Neural cell (in vitro differentiated cells): ENCODE measurements at regions not wholly inside any gene's neighbourhood (a gene's known extent, or its start where the extent isn't known, plus 50 kb on each side); places are given as distances from the start of the nearest gene placed in this dataset.

Experiments used
- H2AFZ ChIP-seq: fragments of 200-600, 300-800 bp; sonication (generic), shearing (Covaris generic); 2 replicates; pipeline ENCODE4 v1.6.0; 2014; ENCODE audit warnings: low read depth, mild to moderate bottlenecking, antibody characterized with exemption, low read length, moderate library complexity
- H3F3A ChIP-seq: fragments of 200-600 bp; shearing (Covaris generic); 2 replicates; pipeline ENCODE4 v1.6.1; 2016; ENCODE audit warnings: mild to moderate bottlenecking, moderate library complexity, mixed read lengths, antibody characterized with exemption, low read length; ENCODE audit not compliant: insufficient read depth, poor library complexity, severe bottlenecking
- H3K27ac ChIP-seq: fragments of 200-600, 300-800 bp; sonication (generic), shearing (Covaris generic); 2 replicates; pipeline ENCODE4 v1.5.1; 2014; ENCODE audit warnings: mild to moderate bottlenecking, low read length, moderate library complexity
- H3K27me3 ChIP-seq: fragments of 300-800, 200-600 bp; sonication (generic), shearing (Covaris generic); 2 replicates; pipeline ENCODE4 v1.6.0; 2014; ENCODE audit warnings: mild to moderate bottlenecking, low read depth, low read length, moderate library complexity; ENCODE audit not compliant: insufficient read depth
- H3K36me3 ChIP-seq: fragments of 300-800, 200-600 bp; sonication (generic), shearing (Covaris generic); 2 replicates; pipeline ENCODE4 v1.5.1; 2014; ENCODE audit warnings: mild to moderate bottlenecking, antibody characterized with exemption, low read length, moderate library complexity; ENCODE audit not compliant: insufficient read depth
- H3K4me2 ChIP-seq: fragments of 300-800, 200-600 bp; sonication (generic), shearing (Covaris generic); 2 replicates; pipeline ENCODE4 v1.6.0; 2014; ENCODE audit warnings: mild to moderate bottlenecking, low read length
- H3K4me3 ChIP-seq: fragments of 300-800, 200-600 bp; sonication (generic), shearing (Covaris generic); 2 replicates; pipeline ENCODE4 v1.5.1; 2014; ENCODE audit warnings: mild to moderate bottlenecking, low read length, moderate library complexity
- H3K79me2 ChIP-seq: fragments of 200-600 bp; shearing (Covaris generic); replicated peaks from 2 replicates; pipeline ENCODE4 v1.6.0; 2014; ENCODE audit warnings: mild to moderate bottlenecking, low read length, moderate library complexity; ENCODE audit not compliant: insufficient read depth
- H3K9ac ChIP-seq: fragments of 300-800, 200-600 bp; sonication (generic), shearing (Covaris generic); 2 replicates; pipeline ENCODE4 v1.6.1; 2016; ENCODE audit warnings: mild to moderate bottlenecking, low read length, mixed read lengths
- H3K9me2 ChIP-seq: fragments of 200-600 bp; shearing (Covaris generic); 2 replicates; pipeline ENCODE4 v1.6.1; 2016; ENCODE audit warnings: mild to moderate bottlenecking, low read length, mixed read lengths; ENCODE audit not compliant: insufficient read depth
- H3K9me3 ChIP-seq: fragments of 200-600, 300-800 bp; sonication (generic), shearing (Covaris generic); 2 replicates; pipeline ENCODE4 v1.6.1; 2016; ENCODE audit warnings: mild to moderate bottlenecking, mixed run types, low read length, moderate library complexity, mixed read lengths
- H4K20me1 ChIP-seq: fragments of 200-600 bp; shearing (Covaris generic); 2 replicates; pipeline ENCODE4 v1.6.1; 2016; ENCODE audit warnings: mild to moderate bottlenecking, mixed run types; ENCODE audit not compliant: insufficient read depth
- EP300 ChIP-seq: fragments of 450-650 bp; conservative IDR thresholded peaks from 2 replicates; pipeline ENCODE4 v1.6.1; 2014; ENCODE audit warnings: antibody characterized with exemption, mild to moderate bottlenecking, moderate library complexity; ENCODE audit not compliant: poor library complexity, severe bottlenecking
- EZH2 ChIP-seq: fragments of 200-600, 300-800 bp; shearing (Covaris generic), sonication (generic); IDR thresholded peaks from 2 replicates; pipeline ENCODE4 v1.6.1; 2014; ENCODE audit warnings: antibody characterized with exemption, low read length, borderline replicate concordance, mild to moderate bottlenecking; ENCODE audit not compliant: insufficient read depth, poor library complexity, severe bottlenecking
- MXI1 ChIP-seq: fragments of 450-650 bp; conservative IDR thresholded peaks from 2 replicates; pipeline ENCODE4 v1.6.1; 2014; ENCODE audit warnings: antibody characterized with exemption, mild to moderate bottlenecking; ENCODE audit not compliant: poor library complexity, severe bottlenecking
- POLR2AphosphoS5 ChIP-seq: IDR thresholded peaks from 2 replicates; pipeline ENCODE4 v1.6.1; 2012
- RAD21 ChIP-seq: fragments of 450-650 bp; conservative IDR thresholded peaks from 2 replicates; pipeline ENCODE4 v1.6.1; 2014; ENCODE audit warnings: antibody characterized with exemption, mild to moderate bottlenecking, moderate library complexity
- SMC3 ChIP-seq: fragments of 450-650 bp; conservative IDR thresholded peaks from 2 replicates; pipeline ENCODE4 v1.6.1; 2014; ENCODE audit warnings: antibody characterized with exemption, mild to moderate bottlenecking, moderate library complexity; ENCODE audit not compliant: poor library complexity
- TAF1 ChIP-seq: IDR thresholded peaks from 2 replicates; pipeline ENCODE4 v1.6.1; 2012; ENCODE audit warnings: low read depth
- TF ChIP-seq, protein P1 (sequence below): fragments of 450-650 bp; IDR thresholded peaks from 2 replicates; pipeline ENCODE4 v1.5.1; 2014; ENCODE audit warnings: antibody characterized with exemption, mild to moderate bottlenecking, moderate library complexity; ENCODE audit not compliant: poor library complexity, severe bottlenecking
- TF ChIP-seq, protein P2 (sequence below): IDR thresholded peaks from 2 replicates; pipeline ENCODE4 v1.6.1; 2012; ENCODE audit warnings: borderline replicate concordance

DNA sequence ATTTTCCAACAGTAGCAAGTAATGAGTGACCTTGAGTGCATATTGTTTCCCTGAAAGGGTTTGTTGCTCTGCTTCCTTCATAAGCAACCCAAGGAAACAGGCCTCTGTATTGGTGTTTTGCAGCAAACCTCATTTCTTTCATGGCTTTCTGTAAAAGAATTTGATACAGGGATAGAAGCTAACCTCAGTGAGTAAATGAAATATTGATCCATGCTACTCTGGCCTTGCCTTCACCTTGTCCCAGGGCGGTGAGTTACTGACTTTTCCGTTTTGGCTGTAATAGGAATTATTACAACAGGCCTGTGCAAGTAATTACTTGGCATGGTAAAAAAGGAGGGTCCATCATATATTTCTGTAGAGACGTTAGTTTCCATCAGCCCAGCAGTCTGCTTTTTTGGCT, 130.9 kb upstream of the MPPED2 start:
- Histone ChIP-seq H3K36me3 (no peaks in the 10 kb centered on the region), H3K79me2 (no peaks in the 10 kb centered on the region), H3K4me2 (no peak overlapping the region), H3K27ac (no peak overlapping the region), H3K9ac (no peak overlapping the region), H3F3A (no peaks in the 10 kb centered on the region), H3K27me3 (no peaks in the 10 kb centered on the region), H3K4me3 (no peak overlapping the region), H4K20me1 (no peaks in the 10 kb centered on the region), H3K9me3 (no peaks in the 10 kb centered on the region), H3K9me2 (no peaks in the 10 kb centered on the region), H2AFZ (no peak overlapping the region)
- no peak for TF ChIP-seq EP300
- TF ChIP-seq EZH2: no peak
- TF ChIP-seq, protein P1, sequence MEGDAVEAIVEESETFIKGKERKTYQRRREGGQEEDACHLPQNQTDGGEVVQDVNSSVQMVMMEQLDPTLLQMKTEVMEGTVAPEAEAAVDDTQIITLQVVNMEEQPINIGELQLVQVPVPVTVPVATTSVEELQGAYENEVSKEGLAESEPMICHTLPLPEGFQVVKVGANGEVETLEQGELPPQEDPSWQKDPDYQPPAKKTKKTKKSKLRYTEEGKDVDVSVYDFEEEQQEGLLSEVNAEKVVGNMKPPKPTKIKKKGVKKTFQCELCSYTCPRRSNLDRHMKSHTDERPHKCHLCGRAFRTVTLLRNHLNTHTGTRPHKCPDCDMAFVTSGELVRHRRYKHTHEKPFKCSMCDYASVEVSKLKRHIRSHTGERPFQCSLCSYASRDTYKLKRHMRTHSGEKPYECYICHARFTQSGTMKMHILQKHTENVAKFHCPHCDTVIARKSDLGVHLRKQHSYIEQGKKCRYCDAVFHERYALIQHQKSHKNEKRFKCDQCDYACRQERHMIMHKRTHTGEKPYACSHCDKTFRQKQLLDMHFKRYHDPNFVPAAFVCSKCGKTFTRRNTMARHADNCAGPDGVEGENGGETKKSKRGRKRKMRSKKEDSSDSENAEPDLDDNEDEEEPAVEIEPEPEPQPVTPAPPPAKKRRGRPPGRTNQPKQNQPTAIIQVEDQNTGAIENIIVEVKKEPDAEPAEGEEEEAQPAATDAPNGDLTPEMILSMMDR: no peak
- TF ChIP-seq SMC3: no peak
- TF ChIP-seq MXI1: no peak
- TF ChIP-seq, protein P2, sequence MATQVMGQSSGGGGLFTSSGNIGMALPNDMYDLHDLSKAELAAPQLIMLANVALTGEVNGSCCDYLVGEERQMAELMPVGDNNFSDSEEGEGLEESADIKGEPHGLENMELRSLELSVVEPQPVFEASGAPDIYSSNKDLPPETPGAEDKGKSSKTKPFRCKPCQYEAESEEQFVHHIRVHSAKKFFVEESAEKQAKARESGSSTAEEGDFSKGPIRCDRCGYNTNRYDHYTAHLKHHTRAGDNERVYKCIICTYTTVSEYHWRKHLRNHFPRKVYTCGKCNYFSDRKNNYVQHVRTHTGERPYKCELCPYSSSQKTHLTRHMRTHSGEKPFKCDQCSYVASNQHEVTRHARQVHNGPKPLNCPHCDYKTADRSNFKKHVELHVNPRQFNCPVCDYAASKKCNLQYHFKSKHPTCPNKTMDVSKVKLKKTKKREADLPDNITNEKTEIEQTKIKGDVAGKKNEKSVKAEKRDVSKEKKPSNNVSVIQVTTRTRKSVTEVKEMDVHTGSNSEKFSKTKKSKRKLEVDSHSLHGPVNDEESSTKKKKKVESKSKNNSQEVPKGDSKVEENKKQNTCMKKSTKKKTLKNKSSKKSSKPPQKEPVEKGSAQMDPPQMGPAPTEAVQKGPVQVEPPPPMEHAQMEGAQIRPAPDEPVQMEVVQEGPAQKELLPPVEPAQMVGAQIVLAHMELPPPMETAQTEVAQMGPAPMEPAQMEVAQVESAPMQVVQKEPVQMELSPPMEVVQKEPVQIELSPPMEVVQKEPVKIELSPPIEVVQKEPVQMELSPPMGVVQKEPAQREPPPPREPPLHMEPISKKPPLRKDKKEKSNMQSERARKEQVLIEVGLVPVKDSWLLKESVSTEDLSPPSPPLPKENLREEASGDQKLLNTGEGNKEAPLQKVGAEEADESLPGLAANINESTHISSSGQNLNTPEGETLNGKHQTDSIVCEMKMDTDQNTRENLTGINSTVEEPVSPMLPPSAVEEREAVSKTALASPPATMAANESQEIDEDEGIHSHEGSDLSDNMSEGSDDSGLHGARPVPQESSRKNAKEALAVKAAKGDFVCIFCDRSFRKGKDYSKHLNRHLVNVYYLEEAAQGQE: no peak
- TF ChIP-seq TAF1: no peak
- no peak for TF ChIP-seq POLR2AphosphoS5
- TF ChIP-seq RAD21: no peak

DNA sequence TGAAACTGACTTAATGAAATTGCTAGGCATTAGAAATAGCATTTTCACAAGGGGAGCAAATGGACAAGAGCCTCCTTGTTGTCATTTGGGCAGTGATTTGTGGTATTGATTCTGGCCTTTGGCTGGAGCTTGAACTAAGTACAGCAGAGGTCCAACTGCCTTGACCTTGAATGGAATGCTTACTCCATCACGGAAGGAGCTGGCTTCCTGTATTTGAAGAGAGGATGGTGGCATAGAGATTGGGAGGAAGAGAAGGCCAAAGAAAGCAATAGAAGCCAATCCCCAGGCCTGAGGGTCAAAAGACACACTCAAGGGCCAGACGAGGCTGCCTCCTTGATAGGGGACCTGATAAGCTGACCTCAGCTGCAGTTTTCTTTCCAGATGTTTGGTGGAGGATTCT, 126.6 kb upstream of the MPPED2 start:
- Histone ChIP-seq H3K27me3 (no peaks in the 10 kb centered on the region), H3K9me3 (no peaks in the 10 kb centered on the region), H3K4me3 (no peak overlapping the region), H2AFZ (no peak overlapping the region), H4K20me1 (no peaks in the 10 kb centered on the region), H3K27ac (no peak overlapping the region), H3K79me2 (no peaks in the 10 kb centered on the region), H3K9ac (no peak overlapping the region), H3F3A (no peaks in the 10 kb centered on the region), H3K9me2 (no peaks in the 10 kb centered on the region), H3K4me2 (no peak overlapping the region), H3K36me3 (no peaks in the 10 kb centered on the region)
- TF ChIP-seq SMC3: no peak
- no peak for TF ChIP-seq POLR2AphosphoS5
- TF ChIP-seq TAF1: no peak
- no peak for TF ChIP-seq MXI1
- TF ChIP-seq, protein P2: no peak
- TF ChIP-seq EZH2: no peak
- TF ChIP-seq RAD21: no peak
- TF ChIP-seq EP300: no peak
- TF ChIP-seq, protein P1: no peak
